ENCODE measurements at regions not wholly inside any gene's neighbourhood (a gene's known extent, or its start where the extent isn't known, plus 50 kb on each side); places are given as distances from the start of the nearest gene placed in this dataset.

GRCh38 chr2:149662556-149662955, 75.0 kb upstream of the MMADHC start:
- Histone ChIP-seq H3K27me3 (ENCODE audit: low read depth, low read length) (no peaks in the 10 kb centered on the region), H4K20me1 (ENCODE audit: insufficient read depth, low read length) (no peaks in the 10 kb centered on the region), H3K9ac (ENCODE audit: low read length) (no peak overlapping the region), H3K36me3 (replicated peaks; ENCODE audit: low read depth, low read length) (no peaks in the 10 kb centered on the region), H3K27ac (ENCODE audit: low read length) (no peak overlapping the region), H3K4me1 (ENCODE audit: low read length) (no peaks in the 10 kb centered on the region), H3K79me2 (ENCODE audit: low read length) (no peaks in the 10 kb centered on the region), H3K9me3 (ENCODE audit: insufficient read depth, low read length) (no peaks in the 10 kb centered on the region), H3K4me2 (ENCODE audit: low read length) (no peak overlapping the region), H3K4me3 (ENCODE audit: low read length) (no peak overlapping the region), H2AFZ (ENCODE audit: low read depth, low read length) (no peak overlapping the region)
- no peak for TF ChIP-seq EZH2phosphoT487 (IDR thresholded peaks at IDR 0.05; ENCODE audit: low read depth)
- no peak for TF ChIP-seq CTCF (IDR thresholded peaks at IDR 0.05; ENCODE audit: low read depth, low read length)

- Histone ChIP-seq H3K36me3 (replicated peaks; ENCODE audit: low read depth, low read length) (no peaks in the 10 kb centered on the region), H2AFZ (ENCODE audit: low read depth, low read length) (no peak overlapping the region), H3K4me1 (ENCODE audit: low read length) (no peaks in the 10 kb centered on the region), H3K27ac (ENCODE audit: low read length) (no peak overlapping the region), H3K27me3 (ENCODE audit: low read depth, low read length) (no peaks in the 10 kb centered on the region), H4K20me1 (ENCODE audit: insufficient read depth, low read length) (no peaks in the 10 kb centered on the region), H3K4me3 (ENCODE audit: low read length) (no peak overlapping the region), H3K9ac (ENCODE audit: low read length) (no peak overlapping the region), H3K4me2 (ENCODE audit: low read length) (no peak overlapping the region), H3K9me3 (ENCODE audit: insufficient read depth, low read length) (no peaks in the 10 kb centered on the region), H3K79me2 (ENCODE audit: low read length) (no peaks in the 10 kb centered on the region)
- no peak for TF ChIP-seq EZH2phosphoT487 (IDR thresholded peaks at IDR 0.05; ENCODE audit: low read depth)
- no peak for TF ChIP-seq CTCF (IDR thresholded peaks at IDR 0.05; ENCODE audit: low read depth, low read length)
These were observed 74.3 kb upstream of the MMADHC start for GRCh38 chr2:149661844-149662243.

DNA sequence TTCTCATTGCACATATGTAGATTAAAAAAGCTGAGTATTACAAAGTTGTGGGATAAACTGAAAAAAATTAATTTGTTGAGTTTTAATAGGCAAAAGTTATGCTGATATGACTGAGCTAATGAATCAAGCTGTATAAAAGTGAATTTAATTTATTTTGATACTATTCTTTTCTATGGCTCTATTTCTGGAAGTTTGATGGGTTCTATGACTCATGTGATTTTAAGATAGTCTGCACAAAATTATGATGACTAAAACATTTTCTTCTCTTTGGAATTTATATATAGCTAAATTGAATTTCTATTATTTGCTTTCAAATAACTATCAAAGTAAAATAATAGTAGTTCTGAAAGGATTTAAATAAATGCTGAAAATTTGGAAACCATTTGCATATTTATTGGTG, 71.0 kb upstream of the MMADHC start:
- Histone ChIP-seq H3K4me2 (ENCODE audit: low read length) (no peak overlapping the region), H3K4me3 (ENCODE audit: low read length) (no peak overlapping the region), H3K36me3 (replicated peaks; ENCODE audit: low read depth, low read length) (no peaks in the 10 kb centered on the region), H3K9ac (ENCODE audit: low read length) (no peak overlapping the region), H2AFZ (ENCODE audit: low read depth, low read length) (no peak overlapping the region), H3K9me3 (ENCODE audit: insufficient read depth, low read length) (no peaks in the 10 kb centered on the region), H3K27me3 (ENCODE audit: low read depth, low read length) (no peaks in the 10 kb centered on the region), H3K4me1 (ENCODE audit: low read length) (no peaks in the 10 kb centered on the region), H3K79me2 (ENCODE audit: low read length) (no peaks in the 10 kb centered on the region), H3K27ac (ENCODE audit: low read length) (no peak overlapping the region), H4K20me1 (ENCODE audit: insufficient read depth, low read length) (no peaks in the 10 kb centered on the region)
- TF ChIP-seq CTCF (IDR thresholded peaks at IDR 0.05; ENCODE audit: low read depth, low read length) (no peak), EZH2phosphoT487 (IDR thresholded peaks at IDR 0.05; ENCODE audit: low read depth) (no peak)

GRCh38 chr2:149657401-149658040, 69.9 kb upstream of the MMADHC start:
- Histone ChIP-seq H3K4me1 (ENCODE audit: low read length) (no peaks in the 10 kb centered on the region), H3K9me3 (ENCODE audit: insufficient read depth, low read length) (no peaks in the 10 kb centered on the region), H4K20me1 (ENCODE audit: insufficient read depth, low read length) (no peaks in the 10 kb centered on the region), H3K27ac (ENCODE audit: low read length) (no peak overlapping the region), H3K27me3 (ENCODE audit: low read depth, low read length) (no peaks in the 10 kb centered on the region), H3K36me3 (replicated peaks; ENCODE audit: low read depth, low read length) (no peaks in the 10 kb centered on the region), H3K4me3 (ENCODE audit: low read length) (no peak overlapping the region), H3K4me2 (ENCODE audit: low read length) (no peak overlapping the region), H3K79me2 (ENCODE audit: low read length) (no peaks in the 10 kb centered on the region), H2AFZ (ENCODE audit: low read depth, low read length) (no peak overlapping the region), H3K9ac (ENCODE audit: low read length) (no peak overlapping the region)
- TF ChIP-seq EZH2phosphoT487 (IDR thresholded peaks at IDR 0.05; ENCODE audit: low read depth) (no peak), CTCF (IDR thresholded peaks at IDR 0.05; ENCODE audit: low read depth, low read length) (no peak)
